ENCODE measurements at regions not wholly inside any gene's neighbourhood (a gene's known extent, or its start where the extent isn't known, plus 50 kb on each side); places are given as distances from the start of the nearest gene placed in this dataset.

GRCh38 chr4:35534962-35535361 lies 709.4 kb downstream of the ARAP2 start:
- Mint-ChIP-seq H3K27ac (no peak overlapping the region), H3K4me1 (no peaks in the 10 kb centered on the region), H3K36me3 (no peaks in the 10 kb centered on the region), H3K4me3 (no peak overlapping the region), H3K27me3 (no peaks in the 10 kb centered on the region), H3K9me3 (ENCODE audit: low read depth) (no peaks in the 10 kb centered on the region)
- DNase-seq (no peak), ATAC-seq (no peak)
- CTCF ChIA-PET = no interaction called here

- Mint-ChIP-seq H3K9me3 (ENCODE audit: low read depth) (peaks cover 2% of the 10 kb centered on the region), H3K27me3 (no peaks in the 10 kb centered on the region), H3K27ac (no peak overlapping the region), H3K4me3 (no peak overlapping the region), H3K36me3 (no peaks in the 10 kb centered on the region), H3K4me1 (no peaks in the 10 kb centered on the region)
- CTCF ChIA-PET = no interaction called here
- no peak for DNase-seq
- no peak for ATAC-seq
These were observed 705.5 kb downstream of the ARAP2 start for GRCh38 chr4:35538807-35539206.

GRCh38 chr4:35539404-35540055 lies 704.8 kb downstream of the ARAP2 start:
- DNase-seq (no peak), ATAC-seq (no peak)
- H3K27me3 Mint-ChIP-seq = no peaks in the 10 kb centered on the region
- CTCF ChIA-PET = no interaction called here
- H3K36me3 Mint-ChIP-seq = no peaks in the 10 kb centered on the region
- H3K4me1 Mint-ChIP-seq = no peaks in the 10 kb centered on the region
- peaks cover 2% of the 10 kb centered on the region for H3K9me3 Mint-ChIP-seq (ENCODE audit: low read depth)
- H3K27ac Mint-ChIP-seq = no peak overlapping the region
- H3K4me3 Mint-ChIP-seq = no peak overlapping the region

- Mint-ChIP-seq H3K27ac (no peak overlapping the region), H3K9me3 (ENCODE audit: low read depth) (peaks cover 2% of the 10 kb centered on the region), H3K27me3 (no peaks in the 10 kb centered on the region), H3K4me3 (no peak overlapping the region), H3K36me3 (no peaks in the 10 kb centered on the region), H3K4me1 (no peaks in the 10 kb centered on the region)
- DNase-seq (no peak), ATAC-seq (no peak)
- CTCF ChIA-PET = no interaction called here
These were observed 703.0 kb downstream of the ARAP2 start for GRCh38 chr4:35541146-35541887.

DNA sequence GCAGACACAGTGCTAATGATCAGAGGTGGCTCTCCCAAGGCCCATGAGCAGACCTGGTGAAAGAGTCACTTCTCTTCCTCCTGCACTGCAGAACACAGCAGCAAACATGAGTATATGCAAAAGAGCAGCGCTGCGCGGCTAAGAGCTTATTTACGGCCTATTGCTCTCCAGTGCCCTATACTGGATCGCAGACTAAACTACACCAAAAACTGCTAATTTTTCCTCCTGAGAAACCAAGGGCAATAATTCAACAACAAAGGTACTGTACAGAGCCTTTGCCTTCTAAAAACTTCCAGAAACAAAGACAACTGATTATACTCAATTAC lies 702.5 kb downstream of the ARAP2 start:
- no peaks in the 10 kb centered on the region for H3K4me1 Mint-ChIP-seq
- H3K9me3 Mint-ChIP-seq (ENCODE audit: low read depth) = peaks cover 2% of the 10 kb centered on the region
- no peaks in the 10 kb centered on the region for H3K36me3 Mint-ChIP-seq
- H3K27me3 Mint-ChIP-seq = no peaks in the 10 kb centered on the region
- CTCF ChIA-PET = no interaction called here
- no peak overlapping the region for H3K4me3 Mint-ChIP-seq
- DNase-seq (no peak), ATAC-seq (no peak)
- H3K27ac Mint-ChIP-seq = no peak overlapping the region

- Mint-ChIP-seq H3K27me3 (no peaks in the 10 kb centered on the region), H3K36me3 (no peaks in the 10 kb centered on the region), H3K4me3 (no peak overlapping the region), H3K9me3 (ENCODE audit: low read depth) (no peaks in the 10 kb centered on the region), H3K4me1 (no peaks in the 10 kb centered on the region), H3K27ac (no peak overlapping the region)
- CTCF ChIA-PET = no interaction called here
- ATAC-seq (no peak), DNase-seq (no peak)
These were observed 695.4 kb downstream of the ARAP2 start for GRCh38 chr4:35548921-35549320.

DNA sequence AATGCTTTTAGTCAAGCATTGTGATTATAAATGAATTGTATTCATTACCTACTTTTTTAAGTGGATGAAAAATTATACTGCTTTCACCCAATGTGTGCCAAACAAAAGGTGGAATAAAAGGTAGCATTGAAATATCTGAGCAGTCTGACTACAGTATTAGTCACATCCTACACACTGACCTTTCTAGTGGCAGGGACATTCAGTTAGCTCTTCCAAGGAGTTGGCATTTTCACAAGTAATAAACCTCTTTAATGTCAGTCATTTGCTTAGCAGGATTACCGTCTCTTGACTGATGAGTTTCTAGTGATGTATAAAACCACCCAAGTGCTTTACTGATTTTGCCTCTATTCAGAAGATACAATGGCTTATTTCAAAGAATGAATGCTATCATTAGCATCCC lies 687.9 kb downstream of the ARAP2 start:
- Mint-ChIP-seq H3K4me1 (no peaks in the 10 kb centered on the region), H3K27ac (no peak overlapping the region), H3K4me3 (no peak overlapping the region), H3K27me3 (no peaks in the 10 kb centered on the region), H3K36me3 (no peaks in the 10 kb centered on the region), H3K9me3 (ENCODE audit: low read depth) (no peaks in the 10 kb centered on the region)
- CTCF ChIA-PET = no interaction called here
- ATAC-seq = no peak
- DNase-seq = no peak

- Mint-ChIP-seq H3K4me1 (no peaks in the 10 kb centered on the region), H3K9me3 (ENCODE audit: low read depth) (no peaks in the 10 kb centered on the region), H3K36me3 (no peaks in the 10 kb centered on the region), H3K27me3 (no peaks in the 10 kb centered on the region), H3K27ac (no peak overlapping the region), H3K4me3 (no peak overlapping the region)
- ATAC-seq = no peak
- no peak for DNase-seq
- CTCF ChIA-PET = no interaction called here
These were observed 684.6 kb downstream of the ARAP2 start for GRCh38 chr4:35559559-35560365.

- Mint-ChIP-seq H3K9me3 (ENCODE audit: low read depth) (no peaks in the 10 kb centered on the region), H3K4me1 (no peaks in the 10 kb centered on the region), H3K27me3 (no peaks in the 10 kb centered on the region), H3K36me3 (no peaks in the 10 kb centered on the region), H3K4me3 (no peak overlapping the region), H3K27ac (no peak overlapping the region)
- CTCF ChIA-PET = no interaction called here
- ATAC-seq = no peak
- DNase-seq = no peak
These were observed 681.5 kb downstream of the ARAP2 start for GRCh38 chr4:35562861-35563260.

GRCh38 chr4:35565640-35566039 lies 678.7 kb downstream of the ARAP2 start:
- Mint-ChIP-seq H3K36me3 (no peaks in the 10 kb centered on the region), H3K4me1 (no peaks in the 10 kb centered on the region), H3K27ac (no peak overlapping the region), H3K27me3 (no peaks in the 10 kb centered on the region), H3K9me3 (ENCODE audit: low read depth) (peaks cover 2% of the 10 kb centered on the region), H3K4me3 (no peak overlapping the region)
- CTCF ChIA-PET = no interaction called here
- DNase-seq = no peak
- ATAC-seq = no peak

DNA sequence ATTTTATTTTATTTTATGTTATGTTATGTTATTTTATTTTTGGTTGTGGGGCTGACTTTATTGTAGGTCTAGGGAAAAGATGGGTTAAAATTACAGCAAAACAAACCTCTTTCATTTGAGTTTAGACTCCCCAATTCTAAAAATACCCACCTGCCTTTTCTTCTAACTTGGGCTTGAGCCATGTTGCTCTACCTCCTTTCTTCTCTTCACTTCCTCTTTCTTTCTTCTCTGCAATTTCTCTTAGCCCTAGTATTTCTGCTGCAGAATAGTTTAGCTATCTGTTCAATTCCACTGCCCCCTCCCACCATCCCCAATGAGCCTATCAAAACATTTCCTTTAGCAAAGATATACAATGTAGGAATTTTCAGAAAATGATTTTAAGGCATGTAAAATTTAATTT lies 653.3 kb downstream of the ARAP2 start:
- Mint-ChIP-seq H3K9me3 (ENCODE audit: low read depth) (no peaks in the 10 kb centered on the region), H3K4me1 (no peaks in the 10 kb centered on the region), H3K4me3 (no peak overlapping the region), H3K36me3 (no peaks in the 10 kb centered on the region), H3K27me3 (no peaks in the 10 kb centered on the region), H3K27ac (no peak overlapping the region)
- CTCF ChIA-PET = no interaction called here
- ATAC-seq (no peak), DNase-seq (no peak)

GRCh38 chr4:35604252-35604651 lies 640.1 kb downstream of the ARAP2 start:
- H3K9me3 Mint-ChIP-seq (ENCODE audit: low read depth) = no peaks in the 10 kb centered on the region
- DNase-seq (no peak), ATAC-seq (no peak)
- no peak overlapping the region for H3K27ac Mint-ChIP-seq
- H3K4me1 Mint-ChIP-seq = no peaks in the 10 kb centered on the region
- H3K36me3 Mint-ChIP-seq = no peaks in the 10 kb centered on the region
- CTCF ChIA-PET = no interaction called here
- H3K27me3 Mint-ChIP-seq = no peaks in the 10 kb centered on the region
- no peak overlapping the region for H3K4me3 Mint-ChIP-seq

DNA sequence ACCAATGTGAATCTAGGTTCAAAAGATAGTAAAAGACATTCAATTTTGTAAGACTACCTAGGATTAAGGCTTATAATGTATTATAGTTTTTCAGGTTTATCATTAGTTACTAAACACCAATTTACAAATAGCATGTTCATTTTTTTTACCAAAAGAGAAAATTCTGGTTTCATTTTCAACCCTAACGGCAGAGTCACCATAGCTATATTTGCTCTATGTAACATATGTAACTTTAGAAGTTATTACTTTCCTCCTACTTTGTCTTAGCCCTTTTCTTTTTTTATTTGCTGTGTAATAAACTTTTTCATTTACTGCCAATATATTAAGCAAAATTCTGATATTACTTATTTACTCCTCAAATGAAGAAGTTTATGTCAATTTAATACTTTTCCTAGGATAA lies 639.6 kb downstream of the ARAP2 start:
- Mint-ChIP-seq H3K27ac (no peak overlapping the region), H3K36me3 (no peaks in the 10 kb centered on the region), H3K9me3 (ENCODE audit: low read depth) (no peaks in the 10 kb centered on the region), H3K4me1 (no peaks in the 10 kb centered on the region), H3K4me3 (no peak overlapping the region), H3K27me3 (no peaks in the 10 kb centered on the region)
- CTCF ChIA-PET = no interaction called here
- DNase-seq (no peak), ATAC-seq (no peak)

DNA sequence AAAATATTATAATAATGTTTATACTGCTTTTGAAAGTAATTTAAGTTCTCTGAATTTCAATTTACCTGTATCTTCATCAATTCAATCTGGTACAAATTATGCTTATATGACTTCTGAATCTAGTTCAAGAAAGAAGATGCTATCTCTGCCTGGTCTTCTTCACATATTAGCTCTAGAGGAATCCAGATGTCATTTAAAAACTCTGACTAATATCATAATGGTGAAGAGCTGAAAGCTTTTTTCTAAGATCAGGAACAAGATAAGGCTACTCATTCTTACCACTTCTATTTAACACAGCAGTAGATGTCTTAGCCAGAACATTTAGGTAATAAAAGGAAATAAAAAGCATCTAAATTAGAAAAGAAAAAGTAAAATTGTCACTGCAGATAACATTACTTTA lies 636.1 kb downstream of the ARAP2 start:
- Mint-ChIP-seq H3K9me3 (ENCODE audit: low read depth) (no peaks in the 10 kb centered on the region), H3K4me1 (no peaks in the 10 kb centered on the region), H3K36me3 (no peaks in the 10 kb centered on the region), H3K27ac (no peak overlapping the region), H3K4me3 (no peak overlapping the region), H3K27me3 (no peaks in the 10 kb centered on the region)
- ATAC-seq = no peak
- CTCF ChIA-PET = no interaction called here
- DNase-seq = no peak
